NCI-H2227 treated with DMSO at 0.1 percent for 48 hours (cell line): ENCODE measurements at regions not wholly inside any gene's neighbourhood (a gene's known extent, or its start where the extent isn't known, plus 50 kb on each side); places are given as distances from the start of the nearest gene placed in this dataset.

Source experiments
- DNase-seq: peaks from one replicate; lab custom pipeline; 2025; lab: John Stamatoyannopoulos, UW

GRCh38 chrX:68894513-68895340 is 65.9 kb downstream of the EFNB1 start:
- peak; percentile 95 for DNase-seq

GRCh38 chrX:68894142-68894512 is 65.3 kb downstream of the EFNB1 start:
- DNase-seq, result peak; percentile 40

- no peak for DNase-seq
Measured at GRCh38 chrX:68892651-68893050, 63.8 kb downstream of the EFNB1 start.

GRCh38 chrX:68892134-68892533 is 63.3 kb downstream of the EFNB1 start:
- DNase-seq, result no peak
